ENCODE measurements at regions not wholly inside any gene's neighbourhood (a gene's known extent, or its start where the extent isn't known, plus 50 kb on each side); places are given as distances from the start of the nearest gene placed in this dataset.

- Histone ChIP-seq H3K36me3 (ENCODE audit: control insufficient read depth, insufficient read depth, low read length) (no peaks in the 10 kb centered on the region), H3K4me1 (ENCODE audit: control insufficient read depth, insufficient read depth, low read length) (no peaks in the 10 kb centered on the region), H3K4me3 (ENCODE audit: low read depth in 2 of 2, low read length in 2 of 2) (no peak overlapping the region), H3K27me3 (ENCODE audit: control insufficient read depth, insufficient read depth, low read length) (no peaks in the 10 kb centered on the region), H3K27ac (ENCODE audit: low read length) (no peak overlapping the region), H3K9me3 (ENCODE audit: control insufficient read depth, insufficient read depth, low read depth, low read length) (no peaks in the 10 kb centered on the region)
- in situ Hi-C loops (cut with HindIII; ENCODE audit: low pct_unique_long_range_greater_than_20kb, low sequenced_read_pairs) (no loop called here), intact Hi-C loops (cut with micrococcal nuclease; ENCODE audit: unreplicated experiment) (no loop called here)
- no peak for ATAC-seq
- ChIA-PET CTCF (no interaction called here), POLR2A (no interaction called here)
- no peak for TF ChIP-seq TCF7L2 (IDR thresholded peaks at IDR 0.05; ENCODE audit: low read depth, low read length)
- TF ChIP-seq, protein P1, sequence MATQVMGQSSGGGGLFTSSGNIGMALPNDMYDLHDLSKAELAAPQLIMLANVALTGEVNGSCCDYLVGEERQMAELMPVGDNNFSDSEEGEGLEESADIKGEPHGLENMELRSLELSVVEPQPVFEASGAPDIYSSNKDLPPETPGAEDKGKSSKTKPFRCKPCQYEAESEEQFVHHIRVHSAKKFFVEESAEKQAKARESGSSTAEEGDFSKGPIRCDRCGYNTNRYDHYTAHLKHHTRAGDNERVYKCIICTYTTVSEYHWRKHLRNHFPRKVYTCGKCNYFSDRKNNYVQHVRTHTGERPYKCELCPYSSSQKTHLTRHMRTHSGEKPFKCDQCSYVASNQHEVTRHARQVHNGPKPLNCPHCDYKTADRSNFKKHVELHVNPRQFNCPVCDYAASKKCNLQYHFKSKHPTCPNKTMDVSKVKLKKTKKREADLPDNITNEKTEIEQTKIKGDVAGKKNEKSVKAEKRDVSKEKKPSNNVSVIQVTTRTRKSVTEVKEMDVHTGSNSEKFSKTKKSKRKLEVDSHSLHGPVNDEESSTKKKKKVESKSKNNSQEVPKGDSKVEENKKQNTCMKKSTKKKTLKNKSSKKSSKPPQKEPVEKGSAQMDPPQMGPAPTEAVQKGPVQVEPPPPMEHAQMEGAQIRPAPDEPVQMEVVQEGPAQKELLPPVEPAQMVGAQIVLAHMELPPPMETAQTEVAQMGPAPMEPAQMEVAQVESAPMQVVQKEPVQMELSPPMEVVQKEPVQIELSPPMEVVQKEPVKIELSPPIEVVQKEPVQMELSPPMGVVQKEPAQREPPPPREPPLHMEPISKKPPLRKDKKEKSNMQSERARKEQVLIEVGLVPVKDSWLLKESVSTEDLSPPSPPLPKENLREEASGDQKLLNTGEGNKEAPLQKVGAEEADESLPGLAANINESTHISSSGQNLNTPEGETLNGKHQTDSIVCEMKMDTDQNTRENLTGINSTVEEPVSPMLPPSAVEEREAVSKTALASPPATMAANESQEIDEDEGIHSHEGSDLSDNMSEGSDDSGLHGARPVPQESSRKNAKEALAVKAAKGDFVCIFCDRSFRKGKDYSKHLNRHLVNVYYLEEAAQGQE (IDR thresholded peaks at IDR 0.05; ENCODE audit: insufficient read depth in 1 of 2, low read depth in 2 of 2, low read length in 1 of 2) = no peak
- no TSS peak for BruUV-seq (replicated peaks)
- DNase-seq (ENCODE audit: low read depth, low spot score) = no peak
Measured at GRCh38 chr3:153331676-153332075, 169.7 kb downstream of the RAP2B start.

- H3K36me3 ChIP-seq (ENCODE audit: control insufficient read depth, insufficient read depth, low read length) = no peaks in the 10 kb centered on the region
- H3K27ac ChIP-seq (ENCODE audit: low read length) = no peak overlapping the region
- no peak for ATAC-seq
- TF ChIP-seq TCF7L2 (IDR thresholded peaks at IDR 0.05; ENCODE audit: low read depth, low read length) = no peak
- no peak for TF ChIP-seq CTCF (IDR thresholded peaks at IDR 0.05)
- TF ChIP-seq, protein P1 (IDR thresholded peaks at IDR 0.05; ENCODE audit: insufficient read depth in 1 of 2, low read depth in 2 of 2, low read length in 1 of 2) = no peak
- no TSS peak for BruUV-seq (replicated peaks)
- no peaks in the 10 kb centered on the region for H3K27me3 ChIP-seq (ENCODE audit: control insufficient read depth, insufficient read depth, low read length)
- ChIA-PET POLR2A (no interaction called here), CTCF (no interaction called here)
- H3K9me3 ChIP-seq (ENCODE audit: control insufficient read depth, insufficient read depth, low read depth, low read length) = no peaks in the 10 kb centered on the region
- H3K4me3 ChIP-seq (ENCODE audit: low read depth in 2 of 2, low read length in 2 of 2) = no peak overlapping the region
- no peak for DNase-seq (ENCODE audit: low read depth, low spot score)
- intact Hi-C loops (cut with micrococcal nuclease; ENCODE audit: unreplicated experiment) = no loop called here
- in situ Hi-C loops (cut with HindIII; ENCODE audit: low pct_unique_long_range_greater_than_20kb, low sequenced_read_pairs) = no loop called here
- no peaks in the 10 kb centered on the region for H3K4me1 ChIP-seq (ENCODE audit: control insufficient read depth, insufficient read depth, low read length)
Measured at GRCh38 chr3:153334558-153334957, 172.5 kb downstream of the RAP2B start.

- intact Hi-C loops (cut with micrococcal nuclease; ENCODE audit: unreplicated experiment) = no loop called here
Measured at GRCh38 chr3:153337369-153337768, 175.3 kb downstream of the RAP2B start.

More at GRCh38 chr3:153337369-153337768, 175.3 kb downstream of the RAP2B start:
- CTCF ChIA-PET = no interaction called here
- no peaks in the 10 kb centered on the region for H3K36me3 ChIP-seq (ENCODE audit: control insufficient read depth, insufficient read depth, low read length)
- ATAC-seq (no peak), DNase-seq (ENCODE audit: low read depth, low spot score) (no peak)
- H3K4me3 ChIP-seq (ENCODE audit: low read depth in 2 of 2, low read length in 2 of 2) = no peak overlapping the region
- no peak for TF ChIP-seq CTCF (IDR thresholded peaks at IDR 0.05)
- H3K4me1 ChIP-seq (ENCODE audit: control insufficient read depth, insufficient read depth, low read length) = no peaks in the 10 kb centered on the region
- POLR2A ChIA-PET = no interaction called here
- in situ Hi-C loops (cut with HindIII; ENCODE audit: low pct_unique_long_range_greater_than_20kb, low sequenced_read_pairs) = no loop called here
- no peaks in the 10 kb centered on the region for H3K27me3 ChIP-seq (ENCODE audit: control insufficient read depth, insufficient read depth, low read length)
- no TSS peak for BruUV-seq (replicated peaks)
- no peaks in the 10 kb centered on the region for H3K9me3 ChIP-seq (ENCODE audit: control insufficient read depth, insufficient read depth, low read depth, low read length)
- no peak overlapping the region for H3K27ac ChIP-seq (ENCODE audit: low read length)

Data from Panc1 (cell line).